Astrocyte of the spinal cord (primary cell): ENCODE measurements at regions not wholly inside any gene's neighbourhood (a gene's known extent, or its start where the extent isn't known, plus 50 kb on each side); places are given as distances from the start of the nearest gene placed in this dataset.

Experiments
- DNase-seq: peaks from one replicate; pipeline ENCODE4 v3.0.0; 2011; ENCODE audit warnings: low read depth, low spot score
- H3K4me3 ChIP-seq: 2 replicates; pipeline ENCODE4 v1.5.1; 2011; ENCODE audit warnings: low read depth, mild to moderate bottlenecking, low read length, moderate library complexity
- CTCF ChIP-seq: IDR thresholded peaks from 2 replicates; pipeline ENCODE4 v1.5.1; 2012; ENCODE audit warnings: low read depth, mild to moderate bottlenecking, low read length, inconsistent platforms
- in situ Hi-C: cut with HindIII; loops from 2 replicates; pipeline ENCODE4 v1.10.0; 2017; ENCODE audit warnings: low sequenced_read_pairs

GRCh38 chr5:139733698-139734538 is 61.7 kb upstream of the PSD2 start:
- TF ChIP-seq CTCF = no peak
- in situ Hi-C loops = no loop called here
- no peak overlapping the region for H3K4me3 ChIP-seq
- no peak for DNase-seq

- H3K4me3 ChIP-seq = no peak overlapping the region
- no peak for TF ChIP-seq CTCF
- DNase-seq = no peak
- in situ Hi-C loops = no loop called here
These were observed 61.1 kb upstream of the PSD2 start for GRCh38 chr5:139734539-139734916.

GRCh38 chr5:139738193-139739149 is 57.1 kb upstream of the PSD2 start:
- DNase-seq = no peak
- no peak overlapping the region for H3K4me3 ChIP-seq
- no peak for TF ChIP-seq CTCF
- in situ Hi-C loops = no loop called here

- DNase-seq = no peak
- H3K4me3 ChIP-seq = no peak overlapping the region
- TF ChIP-seq CTCF = no peak
- in situ Hi-C loops = no loop called here
These were observed 56.2 kb upstream of the PSD2 start for GRCh38 chr5:139739150-139739974.

- no peak for TF ChIP-seq CTCF
- no peak overlapping the region for H3K4me3 ChIP-seq
- no peak for DNase-seq
- in situ Hi-C loops = no loop called here
These were observed 55.2 kb upstream of the PSD2 start for GRCh38 chr5:139740138-139740991.
